Upper lobe of left lung (tissue), 6 donors: ENCODE measurements at regions not wholly inside any gene's neighbourhood (a gene's known extent, or its start where the extent isn't known, plus 50 kb on each side); places are given as distances from the start of the nearest gene placed in this dataset.

Experiments
- ATAC-seq, 2 donors: fragments of 200-7000 bp; cut with Tn5 transposase; one replicate each; pipeline ENCODE4 v1.9.1; 2022; ENCODE audit warnings: mild to moderate bottlenecking in 2 of 2, moderate library complexity in 2 of 2; ENCODE audit not compliant: low FRiP score in 2 of 2
- DNase-seq, 2 donors: peaks; one replicate each; pipeline ENCODE4 v3.0.0-alpha.2; 2019 to 2020
- H3K27ac ChIP-seq, 4 donors: fragments of 200-600 bp; sonication (generic); one replicate each; pipeline ENCODE4 v1.5.1; 2016 to 2019
- H3K27me3 ChIP-seq, 4 donors: fragments of 200-600 bp; sonication (generic); one replicate each; pipeline ENCODE4 v1.5.1; 2017 to 2019
- H3K36me3 ChIP-seq, 4 donors: fragments of 200-600 bp; sonication (generic); one replicate each; pipeline ENCODE4 v1.5.1; 2016 to 2019
- H3K4me1 ChIP-seq, 4 donors: fragments of 200-600 bp; sonication (generic); one replicate each; pipeline ENCODE4 v1.5.1; 2018 to 2019
- H3K4me3 ChIP-seq, 4 donors: fragments of 200-600 bp; sonication (generic); one replicate each; pipeline ENCODE4 v1.5.1; 2017 to 2019; ENCODE audit warnings: mild to moderate bottlenecking in 2 of 4, moderate library complexity in 1 of 4
- H3K9me3 ChIP-seq, 4 donors: fragments of 200-600 bp; sonication (generic); one replicate each; pipeline ENCODE4 v1.5.1; 2018 to 2019
- EP300 ChIP-seq, 4 donors: sonication (generic); formaldehyde crosslinking; IDR thresholded peaks; one replicate each; pipeline ENCODE4 v1.5.1; 2017; ENCODE audit warnings: antibody characterized with exemption in 4 of 4, control low read depth in 2 of 4
- POLR2A ChIP-seq, 4 donors: fragments of 450-650 bp; IDR thresholded peaks; one replicate each; pipeline ENCODE4 v1.5.1; 2016 to 2017; ENCODE audit warnings: antibody characterized with exemption in 4 of 4, mild to moderate bottlenecking in 2 of 4
- POLR2AphosphoS5 ChIP-seq, 2 donors: sonication (generic); formaldehyde crosslinking; IDR thresholded peaks; one replicate each; pipeline ENCODE4 v1.5.1; 2017; ENCODE audit warnings: antibody characterized with exemption in 2 of 2
- WGBS, 2 donors: methylation state at CpG; one replicate each; pipeline ENCODE4 v1.1.5; 2017 to 2018; 5-methylcytosine and 5-hydroxymethylcytosine counted together
- TF ChIP-seq, protein P1 (sequence below), 6 experiments: fragments of 450-650 bp in 4 of 6; fragments of 200-600 bp in 2 of 6; sonication (generic) in 2 of 6; IDR thresholded peaks; one replicate each; pipeline ENCODE4 v1.5.1; 2016 to 2019; ENCODE audit warnings: antibody characterized with exemption in 6 of 6
- donor health status: DM: no; HTN: no; CAD: no; lungs with moderate emphysema.
- donor health status: DM: no; HTN: yes; CAD: no; lungs with severe emphysema.

DNA sequence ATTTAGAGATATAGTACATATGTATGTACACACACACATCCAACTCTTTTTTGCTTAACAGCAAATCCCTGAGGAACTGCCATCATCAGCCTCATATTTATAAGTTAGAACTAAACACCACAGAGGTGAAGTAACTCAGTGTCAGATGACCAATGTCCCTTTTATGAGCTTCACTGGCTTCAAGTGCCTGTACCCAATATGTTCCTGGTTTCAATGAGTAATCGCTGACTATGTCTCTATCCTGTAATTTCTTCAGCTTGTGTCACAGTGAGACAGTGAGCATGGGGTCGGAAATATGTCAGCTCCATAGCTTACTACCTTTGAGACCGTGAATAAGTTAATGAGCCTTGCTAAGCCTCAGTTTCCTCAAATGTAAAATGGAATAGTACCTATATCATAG, 136.2 kb upstream of the RASGEF1B start:
- DNase-seq: no peak
- Histone ChIP-seq H3K9me3 (no peaks in the 10 kb centered on the region), H3K36me3 (no peaks in the 10 kb centered on the region), H3K4me1 (no peaks in the 10 kb centered on the region), H3K4me3 (no peak overlapping the region), H3K27ac (no peak overlapping the region), H3K27me3 (no peaks in the 10 kb centered on the region)
- WGBS, 2 donors: 91 to 93% methylated on average over 3 of the region's 3 CpGs
- ATAC-seq: peak in 1 of 2 donors; percentile 60
- TF ChIP-seq EP300 (IDR thresholded peaks at IDR 0.05) (peak in 1 of 4 donors; percentile 38), POLR2AphosphoS5 (IDR thresholded peaks at IDR 0.05) (no peak), POLR2A (IDR thresholded peaks at IDR 0.05) (peak in 1 of 4 donors; percentile 29)

DNA sequence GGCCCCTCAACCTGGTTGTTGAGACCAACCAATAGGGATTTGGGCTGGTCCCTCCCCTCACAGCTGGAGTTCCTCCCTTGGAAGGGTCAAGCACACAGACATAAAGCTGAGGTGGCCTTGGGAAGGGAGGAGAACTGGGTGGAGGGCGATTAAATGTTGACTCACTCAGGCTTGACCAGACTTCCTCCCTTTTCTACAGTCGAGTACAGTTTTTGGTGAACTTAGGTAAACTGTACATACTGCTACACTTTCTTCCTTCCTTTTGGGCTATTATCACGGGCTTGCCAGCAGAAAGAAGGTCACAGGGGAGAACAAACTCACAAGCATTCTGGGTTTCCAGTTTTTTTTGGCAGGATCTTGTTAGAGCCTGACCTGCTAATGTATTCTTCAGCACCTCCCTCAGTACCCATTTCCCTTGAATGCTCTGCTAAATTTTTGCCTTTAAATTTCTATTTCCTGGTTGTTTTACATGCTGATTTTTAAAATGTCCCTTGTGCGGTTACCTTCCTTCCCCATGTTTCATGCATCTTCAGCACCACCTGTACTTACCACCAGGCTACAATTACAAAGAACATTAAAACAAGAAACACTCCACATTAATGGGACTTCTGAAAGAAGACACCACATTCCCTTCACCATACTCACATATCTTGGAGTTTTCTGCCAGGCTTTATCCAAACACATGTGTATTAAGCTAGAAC, 135.2 kb upstream of the RASGEF1B start:
- DNase-seq (peak in 1 of 2 donors; percentile 51), ATAC-seq (peak; percentile 65 to 90)
- Histone ChIP-seq H3K27ac (peak overlapping the region in 1 of 4 donors; percentile 58), H3K36me3 (no peaks in the 10 kb centered on the region), H3K4me3 (no peak overlapping the region), H3K9me3 (no peaks in the 10 kb centered on the region), H3K4me1 (no peaks in the 10 kb centered on the region), H3K27me3 (no peaks in the 10 kb centered on the region)
- 37 to 38% methylated on average over 4 of the region's 4 CpGs for WGBS, 2 donors
- TF ChIP-seq, protein P1, sequence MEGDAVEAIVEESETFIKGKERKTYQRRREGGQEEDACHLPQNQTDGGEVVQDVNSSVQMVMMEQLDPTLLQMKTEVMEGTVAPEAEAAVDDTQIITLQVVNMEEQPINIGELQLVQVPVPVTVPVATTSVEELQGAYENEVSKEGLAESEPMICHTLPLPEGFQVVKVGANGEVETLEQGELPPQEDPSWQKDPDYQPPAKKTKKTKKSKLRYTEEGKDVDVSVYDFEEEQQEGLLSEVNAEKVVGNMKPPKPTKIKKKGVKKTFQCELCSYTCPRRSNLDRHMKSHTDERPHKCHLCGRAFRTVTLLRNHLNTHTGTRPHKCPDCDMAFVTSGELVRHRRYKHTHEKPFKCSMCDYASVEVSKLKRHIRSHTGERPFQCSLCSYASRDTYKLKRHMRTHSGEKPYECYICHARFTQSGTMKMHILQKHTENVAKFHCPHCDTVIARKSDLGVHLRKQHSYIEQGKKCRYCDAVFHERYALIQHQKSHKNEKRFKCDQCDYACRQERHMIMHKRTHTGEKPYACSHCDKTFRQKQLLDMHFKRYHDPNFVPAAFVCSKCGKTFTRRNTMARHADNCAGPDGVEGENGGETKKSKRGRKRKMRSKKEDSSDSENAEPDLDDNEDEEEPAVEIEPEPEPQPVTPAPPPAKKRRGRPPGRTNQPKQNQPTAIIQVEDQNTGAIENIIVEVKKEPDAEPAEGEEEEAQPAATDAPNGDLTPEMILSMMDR (IDR thresholded peaks at IDR 0.05): no peak
- TF ChIP-seq POLR2AphosphoS5 (IDR thresholded peaks at IDR 0.05): peak in 1 of 2 donors; percentile 14

GRCh38 chr4:81606166-81606565, 134.5 kb upstream of the RASGEF1B start:
- ATAC-seq: no peak

GRCh38 chr4:81605271-81605670, 133.6 kb upstream of the RASGEF1B start:
- no peaks in the 10 kb centered on the region for H3K27me3 ChIP-seq
- no peak for TF ChIP-seq POLR2AphosphoS5 (IDR thresholded peaks at IDR 0.05)
- no peak for TF ChIP-seq EP300 (IDR thresholded peaks at IDR 0.05)
- no peak for TF ChIP-seq POLR2A (IDR thresholded peaks at IDR 0.05)
- TF ChIP-seq, protein P1 (IDR thresholded peaks at IDR 0.05): no peak
- 65 to 79% methylated on average over 2 of the region's 2 CpGs for WGBS, 2 donors
- H3K4me1 ChIP-seq: peaks cover 0 to 5% (median 0%) of the 10 kb centered on the region in 4 donors
- no peaks in the 10 kb centered on the region for H3K36me3 ChIP-seq
- no peak overlapping the region for H3K4me3 ChIP-seq
- ATAC-seq (no peak), DNase-seq (no peak)
- no peak overlapping the region for H3K27ac ChIP-seq
- H3K9me3 ChIP-seq: no peaks in the 10 kb centered on the region

More at GRCh38 chr4:81606166-81606565, 134.5 kb upstream of the RASGEF1B start:
- no peaks in the 10 kb centered on the region for H3K27me3 ChIP-seq
- no peak for DNase-seq
- H3K27ac ChIP-seq: peak overlapping the region in 1 of 4 donors; percentile 58
- H3K4me3 ChIP-seq: no peak overlapping the region
- 96 to 100% methylated on average over 2 of the region's 2 CpGs for whole genome bisulfite sequencing, 2 donors
- peaks cover 0 to 5% (median 0%) of the 10 kb centered on the region in 4 donors for H3K4me1 ChIP-seq
- no peaks in the 10 kb centered on the region for H3K36me3 ChIP-seq
- H3K9me3 ChIP-seq: no peaks in the 10 kb centered on the region
- TF ChIP-seq, protein P1 (IDR thresholded peaks at IDR 0.05): no peak
- TF ChIP-seq EP300 (IDR thresholded peaks at IDR 0.05) (no peak), POLR2A (IDR thresholded peaks at IDR 0.05) (no peak), POLR2AphosphoS5 (IDR thresholded peaks at IDR 0.05) (no peak)

DNA sequence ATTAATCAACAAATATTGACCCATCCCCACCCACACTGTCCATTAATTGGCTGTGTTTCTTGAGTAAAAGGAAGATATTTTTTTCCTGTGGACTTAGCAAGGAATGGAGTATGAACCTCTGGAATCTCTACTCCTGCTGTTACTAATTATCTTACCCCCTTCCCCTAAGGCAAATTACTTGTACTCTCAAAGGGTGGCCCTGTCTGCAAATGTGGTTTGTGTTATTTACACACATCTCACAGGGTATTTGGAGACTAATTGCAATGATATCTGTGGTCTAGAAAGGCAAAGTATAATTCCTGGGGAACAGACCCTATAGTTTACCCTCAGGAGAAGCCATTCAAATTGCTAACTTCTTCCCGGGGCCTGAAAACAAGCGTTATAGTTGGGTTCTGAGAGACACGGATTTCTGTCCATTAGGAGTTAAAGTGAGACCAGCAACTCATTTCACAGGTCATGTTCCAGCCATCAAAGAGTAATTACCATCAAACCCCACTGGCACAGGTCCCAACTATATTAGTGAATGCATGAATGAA, 133.0 kb upstream of the RASGEF1B start:
- ATAC-seq (no peak), DNase-seq (no peak)
- Histone ChIP-seq H3K4me1 (peaks cover 0 to 5% (median under 1%) of the 10 kb centered on the region in 4 donors), H3K9me3 (no peaks in the 10 kb centered on the region), H3K27ac (no peak overlapping the region), H3K36me3 (no peaks in the 10 kb centered on the region), H3K27me3 (no peaks in the 10 kb centered on the region), H3K4me3 (no peak overlapping the region)
- TF ChIP-seq EP300 (IDR thresholded peaks at IDR 0.05): no peak
- TF ChIP-seq POLR2AphosphoS5 (IDR thresholded peaks at IDR 0.05): no peak
- TF ChIP-seq, protein P1 (IDR thresholded peaks at IDR 0.05): no peak
- no peak for TF ChIP-seq POLR2A (IDR thresholded peaks at IDR 0.05)
- WGBS, 2 donors: 87 to 97% methylated on average over 3 of the region's 3 CpGs
